CD4-positive, alpha-beta T cell treated with Interleukin-6 at 100 ng/mL for 8 hours (primary cell): ENCODE measurements at regions not wholly inside any gene's neighbourhood (a gene's known extent, or its start where the extent isn't known, plus 50 kb on each side); places are given as distances from the start of the nearest gene placed in this dataset.
"Not testable (repeated sequence)": the region's sequence is repeated elsewhere in the genome, so short reads cannot be mapped to it uniquely, and the experiment has no call there.

Source experiments
- DNase-seq: peaks from one replicate; pipeline ENCODE4 v3.0.0-alpha.2; 2020; ENCODE audit warnings: mixed read lengths, low spot score

DNA sequence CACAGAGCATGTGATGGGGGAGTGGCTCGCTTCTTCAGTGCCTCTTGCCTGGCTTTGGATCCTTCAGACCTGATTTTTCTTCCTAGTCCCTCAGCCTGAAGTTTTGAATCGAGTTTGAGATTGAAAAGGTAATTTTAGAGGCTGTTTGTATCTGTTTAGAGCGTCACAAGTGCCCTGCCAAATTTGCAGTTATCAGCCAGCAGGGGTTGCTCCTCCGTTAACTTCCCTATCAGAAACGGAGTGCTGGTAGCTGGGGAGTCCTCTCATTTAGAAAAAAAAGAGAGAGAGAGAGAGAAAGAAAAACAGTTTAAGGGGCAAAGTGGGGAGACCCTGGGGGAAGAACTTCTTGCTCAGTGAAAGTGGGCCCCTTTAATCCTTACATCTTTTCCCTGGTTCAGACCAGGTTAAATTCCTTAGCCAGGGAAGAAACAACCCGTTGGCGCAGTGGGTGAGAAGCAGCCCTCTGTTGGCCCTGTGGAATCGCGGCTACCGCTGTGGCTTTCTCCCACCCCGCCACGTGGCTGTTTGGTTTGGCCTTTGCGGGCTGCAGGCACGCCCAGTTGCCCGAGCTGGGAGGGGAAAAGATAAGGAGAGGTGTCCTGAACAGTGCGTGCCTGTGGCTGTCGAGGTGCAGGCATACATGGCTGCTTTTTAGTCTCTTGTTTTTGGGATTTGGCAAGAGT lies 576.7 kb upstream of the ACO1 start:
- no peak for DNase-seq

DNA sequence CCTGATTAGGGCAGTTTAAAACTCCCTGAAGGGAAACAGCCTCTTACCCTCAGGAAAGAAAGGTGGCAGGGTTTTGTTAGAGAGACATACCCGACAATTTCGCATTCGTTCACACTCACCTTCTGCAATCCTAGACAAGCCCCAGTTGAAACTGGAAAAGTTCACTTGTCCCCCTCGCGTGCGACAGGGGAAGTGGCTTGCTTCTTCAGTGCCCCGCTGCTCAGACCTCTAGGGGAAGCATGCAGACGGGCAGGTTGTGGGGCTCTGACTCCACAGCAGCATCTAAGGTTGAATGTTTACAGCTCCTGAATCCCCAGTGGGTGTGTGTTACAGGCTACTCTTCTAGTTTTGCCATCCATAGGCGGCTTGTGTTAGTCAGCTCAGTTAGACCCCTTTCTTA lies 575.7 kb upstream of the ACO1 start:
- no peak for DNase-seq

DNA sequence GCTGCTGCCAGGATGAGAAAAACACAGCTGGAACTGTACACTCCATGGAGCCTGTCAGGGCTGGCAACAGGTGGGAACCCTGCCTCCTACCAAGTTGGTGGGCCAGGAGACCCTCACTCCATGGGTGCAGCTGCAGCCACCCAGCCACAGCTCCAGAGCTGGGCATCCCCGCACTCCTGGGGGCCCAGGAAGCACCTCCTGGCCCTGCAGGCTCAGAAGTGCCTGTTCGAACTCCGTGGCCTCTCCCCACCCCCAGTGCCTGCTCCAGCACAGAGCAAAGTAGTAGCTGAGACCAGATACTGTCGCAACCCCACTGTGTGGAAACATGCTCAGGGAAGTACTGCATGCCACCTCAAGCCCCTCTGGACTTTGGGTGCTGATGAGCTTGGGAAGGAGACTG lies 564.0 kb upstream of the ACO1 start:
- no peak for DNase-seq

DNA sequence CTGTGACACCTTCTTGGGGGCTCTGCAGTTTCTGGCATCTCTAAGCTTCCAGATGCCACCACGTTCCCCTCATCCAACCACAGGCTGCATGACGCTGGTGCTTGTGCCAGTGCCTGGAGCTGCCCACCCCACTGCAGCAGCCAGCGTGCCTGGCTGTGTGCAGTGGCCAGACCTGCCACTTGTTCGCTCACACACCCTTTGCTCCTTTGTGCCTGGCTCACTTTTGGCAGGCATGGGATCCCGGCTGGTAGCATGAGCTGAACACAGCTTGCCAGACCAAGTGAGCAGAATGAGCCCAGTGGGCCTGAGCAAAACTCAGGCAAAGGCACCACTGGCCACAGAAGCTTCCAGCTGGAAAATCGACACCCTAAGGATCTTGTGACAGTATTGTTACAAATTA lies 562.9 kb upstream of the ACO1 start:
- no peak for DNase-seq

DNA sequence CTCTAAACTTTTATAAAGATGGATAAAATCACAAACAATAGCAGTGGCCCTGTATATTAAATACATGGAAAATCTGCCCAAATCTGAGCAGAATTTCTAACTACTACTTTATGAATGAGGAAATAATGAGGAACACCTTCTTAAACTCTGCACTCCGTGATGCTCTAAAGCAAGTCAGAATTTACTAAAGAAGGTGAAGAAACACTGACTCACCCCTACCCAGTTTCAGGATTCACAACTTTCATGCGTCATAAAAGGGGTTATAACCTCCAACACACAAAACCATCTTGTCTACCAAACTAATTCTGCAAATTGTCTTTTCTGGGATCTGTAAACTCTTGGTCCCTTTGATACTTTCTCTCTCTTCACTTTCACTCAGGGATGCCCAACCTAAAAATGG lies 561.1 kb upstream of the ACO1 start:
- no peak for DNase-seq

DNA sequence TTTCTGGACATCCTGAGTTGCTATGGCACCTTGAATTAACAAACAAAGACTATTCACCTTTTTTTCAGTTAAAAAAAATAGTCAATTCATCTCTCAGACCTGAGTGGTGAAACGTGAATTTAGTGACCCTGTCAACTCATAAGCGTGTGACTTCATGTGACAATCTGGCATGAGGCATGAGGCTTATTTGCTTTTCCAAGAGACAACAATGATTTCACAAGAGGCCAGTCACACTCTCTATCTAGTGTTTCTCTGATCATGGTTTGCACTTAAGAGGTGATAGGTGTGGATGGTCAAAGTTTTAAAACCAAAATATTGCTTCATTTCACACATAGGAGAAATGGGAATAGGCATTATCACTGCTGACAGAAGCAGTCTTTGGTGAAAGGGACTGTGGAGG lies 559.6 kb upstream of the ACO1 start:
- no peak for DNase-seq

DNA sequence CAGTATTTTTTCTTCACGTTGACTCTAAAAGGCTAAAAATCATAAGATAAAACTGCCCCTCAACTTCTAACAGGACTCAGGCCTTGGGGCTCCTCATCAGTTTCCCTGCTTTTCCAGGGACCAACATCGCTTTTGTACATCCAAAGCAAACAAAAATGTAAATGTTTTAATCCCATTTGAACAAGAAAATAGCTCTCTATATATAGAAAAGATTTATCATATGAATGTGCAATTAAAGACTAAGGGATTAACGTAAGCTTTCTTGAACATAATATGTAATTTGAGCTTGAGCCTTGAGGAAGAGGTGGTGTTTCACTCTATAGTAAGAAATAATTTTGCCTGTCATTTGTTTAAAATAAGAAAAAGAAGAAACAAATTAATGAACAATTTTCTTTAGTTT lies 547.2 kb upstream of the ACO1 start:
- no peak for DNase-seq

DNA sequence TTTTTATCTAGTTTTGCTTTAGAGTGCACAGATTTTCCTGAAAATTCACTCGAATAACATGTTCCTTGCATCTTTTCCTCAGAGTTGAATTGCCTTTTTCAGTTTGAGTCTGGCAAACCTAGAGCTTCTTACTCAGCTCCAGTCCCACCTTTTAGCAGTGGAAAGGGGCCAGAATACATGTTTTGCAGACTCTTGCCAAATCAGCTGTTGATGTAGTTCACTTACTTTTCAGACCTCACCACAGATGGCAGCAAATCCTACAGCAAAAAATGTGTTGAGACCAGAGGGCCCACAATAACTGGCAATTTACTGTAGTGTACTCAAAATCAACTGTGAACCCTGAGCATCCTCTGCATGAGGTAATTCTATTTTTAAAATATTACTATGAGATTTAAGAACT lies 545.2 kb upstream of the ACO1 start:
- DNase-seq = no peak

DNA sequence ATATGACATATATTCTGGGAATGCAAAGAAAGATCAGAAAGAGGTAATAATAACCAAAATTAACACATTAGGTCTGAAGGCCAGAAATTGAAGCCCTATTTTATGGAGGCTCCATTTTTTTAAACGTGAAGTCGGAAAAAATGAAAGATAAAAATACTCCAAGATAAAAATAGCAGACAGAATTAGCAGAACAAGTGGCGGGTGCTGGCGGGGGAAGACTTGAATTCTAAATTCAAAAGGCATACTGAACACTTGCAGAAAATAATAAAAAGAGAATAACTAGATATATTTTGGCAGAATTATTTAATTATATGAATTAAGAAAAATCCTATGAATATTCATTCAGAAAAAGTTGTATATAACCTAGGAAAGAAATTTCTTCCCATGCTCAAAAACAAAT lies 543.7 kb upstream of the ACO1 start:
- no peak for DNase-seq

DNA sequence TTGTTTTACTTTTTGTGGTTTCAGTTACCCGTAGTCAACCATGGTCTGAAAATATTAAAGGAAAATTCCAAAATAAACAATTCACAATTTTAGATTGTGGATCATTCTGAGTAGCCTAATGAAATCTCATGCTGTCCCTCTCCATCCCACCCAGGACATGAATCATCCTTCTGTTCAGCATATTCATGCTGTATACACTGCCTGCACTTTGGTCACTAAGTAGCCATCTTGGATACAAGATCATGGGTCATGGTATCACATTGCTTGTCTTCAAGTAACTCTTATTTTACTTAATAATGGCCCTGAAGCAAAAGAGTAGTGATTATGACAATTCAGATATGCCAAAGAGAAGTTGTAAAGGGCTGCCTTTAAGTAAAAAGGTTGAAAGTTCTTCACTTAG lies 536.5 kb upstream of the ACO1 start:
- no peak for DNase-seq

DNA sequence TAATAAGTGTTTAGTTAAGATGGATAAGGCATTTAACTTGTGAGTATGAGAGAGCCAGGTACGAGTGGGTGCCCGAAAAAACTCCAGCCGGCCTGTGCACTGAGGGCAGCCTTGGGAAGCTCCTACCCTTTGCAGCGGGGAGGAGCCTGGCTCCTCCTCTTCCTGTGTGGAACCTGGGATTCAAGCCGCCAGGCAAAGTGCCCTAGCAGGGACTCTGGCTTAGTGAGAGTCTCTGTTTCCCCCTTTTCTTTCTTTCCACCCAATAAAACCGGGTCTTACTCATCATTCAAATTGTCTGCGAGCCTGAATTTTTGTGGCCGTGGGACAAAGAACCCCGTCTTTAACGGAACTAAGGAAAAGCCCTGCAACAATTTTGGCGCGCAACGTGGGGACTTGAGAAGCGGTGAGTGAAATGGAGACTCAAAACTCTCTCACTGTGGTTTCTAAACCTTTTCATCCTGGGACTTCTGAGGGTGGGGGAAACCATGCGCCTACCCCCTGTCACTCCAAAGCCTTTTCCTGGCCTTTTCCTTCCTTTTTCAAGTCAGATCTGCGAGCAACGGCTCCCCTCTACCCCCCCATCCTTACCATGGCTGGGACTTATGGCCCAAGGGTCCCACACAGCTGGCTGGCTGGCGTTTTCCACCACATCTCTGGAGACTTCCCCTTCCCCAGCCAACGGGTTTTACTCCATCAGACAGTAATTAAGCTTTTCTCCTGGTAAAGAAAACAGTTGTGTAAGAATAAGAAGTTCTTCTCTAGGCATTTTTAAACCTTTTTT lies 535.7 kb upstream of the ACO1 start:
- DNase-seq = no peak

DNA sequence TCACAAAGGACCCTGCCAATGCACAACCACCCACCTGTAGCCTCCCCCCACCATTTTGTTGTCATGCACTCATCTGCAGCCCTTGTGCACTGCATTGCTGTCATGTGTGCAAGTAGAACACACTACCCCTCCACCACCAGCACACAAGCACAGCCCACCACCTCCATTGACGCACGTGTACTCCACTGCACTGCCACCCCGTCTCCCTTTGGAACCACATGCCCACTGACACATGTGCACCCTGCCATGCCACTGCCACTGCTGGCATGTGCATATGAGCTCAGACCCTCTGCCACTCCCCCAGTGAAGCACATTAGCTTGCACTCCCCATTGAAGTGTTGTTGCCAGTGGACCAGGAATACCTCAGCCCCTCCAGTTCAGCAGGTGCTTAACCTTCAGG lies 530.3 kb upstream of the ACO1 start:
- DNase-seq = no peak

DNA sequence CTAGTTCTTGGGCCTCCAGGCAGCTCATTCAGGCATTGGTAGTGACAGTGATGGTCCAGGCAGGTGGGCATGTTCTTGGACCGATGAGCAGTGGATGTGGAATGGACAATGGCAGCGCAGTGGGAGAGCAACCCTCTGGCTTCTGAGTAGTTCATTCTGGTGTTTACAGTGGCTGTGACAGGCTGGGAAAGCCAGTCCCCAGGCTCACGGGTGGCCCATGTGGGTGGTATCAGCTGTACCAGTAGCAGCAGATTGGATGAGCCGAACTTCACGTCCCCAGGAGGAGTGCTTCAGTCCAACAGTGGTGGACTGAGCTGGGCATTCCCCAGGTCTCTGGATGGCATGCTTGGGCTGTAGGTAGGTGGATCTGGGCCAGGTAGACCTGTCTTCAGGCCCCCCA lies 515.6 kb upstream of the ACO1 start:
- DNase-seq = no peak

DNA sequence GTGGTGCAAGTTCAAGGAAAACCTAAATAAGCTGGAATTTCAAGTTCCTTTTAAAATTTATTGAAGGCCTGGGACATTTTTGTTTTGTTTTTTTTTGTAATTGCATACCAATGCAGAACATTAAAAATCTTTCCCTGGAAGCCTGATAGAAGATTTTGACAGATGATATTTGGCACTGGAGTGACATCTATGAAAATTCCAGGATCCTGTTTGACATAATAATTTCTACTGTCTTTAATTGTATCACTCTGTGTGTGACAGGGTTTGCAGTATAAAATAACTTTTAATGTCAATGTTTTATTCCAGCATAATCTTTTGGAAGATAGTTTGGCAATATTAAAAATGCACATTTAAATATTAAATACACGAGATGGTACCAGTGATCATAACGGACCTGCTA lies 514.2 kb upstream of the ACO1 start:
- no peak for DNase-seq

DNA sequence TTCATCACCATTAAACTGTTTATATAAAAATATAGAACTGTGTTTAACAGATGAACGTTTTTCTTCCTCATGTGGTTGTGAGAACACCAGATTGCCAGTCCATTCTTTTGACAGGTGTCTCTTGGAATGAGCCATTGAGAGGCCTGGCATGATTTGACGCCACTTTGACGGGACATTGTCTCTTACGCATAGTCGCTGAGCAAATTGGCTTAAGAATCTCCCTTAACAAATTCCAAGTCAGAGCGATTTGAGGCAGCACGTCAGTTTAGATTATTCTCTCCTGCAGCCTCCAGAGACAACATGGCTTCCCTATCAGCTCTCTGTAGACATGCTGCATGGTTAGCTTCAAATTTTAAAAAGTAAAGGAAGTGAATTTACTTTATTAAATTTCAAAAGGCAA lies 510.7 kb upstream of the ACO1 start:
- DNase-seq = no peak

DNA sequence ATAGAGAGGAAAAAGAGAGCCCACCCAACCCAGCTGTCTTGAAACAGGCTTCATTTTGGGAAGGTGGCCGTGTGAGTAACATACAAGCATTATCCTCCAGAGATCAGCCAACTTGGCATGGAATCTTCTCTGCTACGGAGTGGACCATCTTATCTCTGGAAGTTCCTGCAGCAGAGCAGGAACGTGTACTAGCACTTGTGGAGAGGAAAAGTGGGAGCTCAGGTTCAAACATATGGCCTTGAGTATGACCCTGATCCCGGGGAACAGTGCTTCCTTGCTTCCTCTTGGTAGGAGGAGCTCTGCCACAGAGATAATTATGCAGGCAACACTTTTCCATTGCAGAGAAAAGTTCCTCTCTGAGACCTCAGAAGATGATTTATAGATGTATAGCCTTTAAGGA lies 490.4 kb upstream of the ACO1 start:
- DNase-seq = no peak

DNA sequence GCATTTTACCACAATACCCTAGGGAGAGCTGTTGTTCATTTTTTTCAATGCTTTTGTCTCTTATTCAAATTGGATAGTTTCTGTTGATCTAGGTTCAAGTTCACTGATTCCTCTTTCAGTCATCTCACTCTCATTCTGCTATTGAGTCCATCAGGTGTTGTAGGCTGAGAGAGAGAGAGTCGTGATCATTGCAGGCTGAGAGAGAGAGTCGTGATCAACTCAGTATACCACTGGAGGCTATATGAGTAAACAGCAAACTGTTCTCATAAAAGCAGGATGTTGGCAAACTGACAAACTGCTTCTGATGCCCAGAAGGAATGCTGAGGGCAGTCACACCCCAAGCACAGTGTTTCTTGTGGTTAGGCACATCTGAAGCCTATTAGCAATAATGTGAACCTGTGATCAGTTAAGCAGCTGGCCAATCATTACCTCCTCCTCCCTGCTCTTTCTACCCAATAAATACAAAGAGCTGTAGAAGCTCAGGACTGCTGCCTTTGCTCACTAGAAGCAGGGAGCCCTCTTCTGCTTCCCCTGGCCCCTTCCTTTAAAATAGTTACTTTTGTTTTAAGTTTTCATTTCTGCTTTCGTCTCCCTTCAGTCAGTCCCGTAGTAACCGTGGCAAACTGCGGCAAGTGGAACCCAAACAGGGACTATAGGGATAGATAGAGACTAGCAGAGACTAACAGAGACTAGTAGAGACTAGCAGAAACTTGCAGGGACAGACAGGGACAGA lies 476.1 kb upstream of the ACO1 start:
- no peak for DNase-seq

DNA sequence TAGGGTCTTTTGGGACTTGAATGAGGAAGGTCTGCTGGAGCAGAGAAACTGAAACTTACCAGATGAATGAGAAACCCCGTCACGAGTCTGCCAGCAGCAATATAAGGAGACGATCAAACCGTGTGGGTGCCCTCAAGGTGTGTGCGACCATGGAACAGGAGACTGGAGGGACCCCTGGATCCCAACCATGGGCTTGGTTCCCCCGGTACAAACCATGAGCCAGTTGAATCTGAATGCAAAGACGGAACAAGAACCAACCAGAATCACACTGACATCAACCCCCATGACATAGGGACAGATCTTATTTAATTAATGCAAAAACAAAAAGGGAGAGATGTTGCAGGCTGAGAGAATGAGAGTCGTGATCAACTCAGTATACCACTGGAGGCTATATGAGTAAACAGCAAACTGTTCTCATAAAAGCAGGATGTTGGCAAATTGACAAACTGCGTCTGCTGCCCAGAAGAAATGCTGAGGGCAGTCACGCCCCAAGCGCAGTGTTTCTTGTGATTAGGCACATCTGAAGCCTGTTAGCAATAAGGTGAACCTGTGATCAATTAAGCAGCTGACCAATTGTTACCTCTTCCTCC lies 475.5 kb upstream of the ACO1 start:
- no peak for DNase-seq

DNA sequence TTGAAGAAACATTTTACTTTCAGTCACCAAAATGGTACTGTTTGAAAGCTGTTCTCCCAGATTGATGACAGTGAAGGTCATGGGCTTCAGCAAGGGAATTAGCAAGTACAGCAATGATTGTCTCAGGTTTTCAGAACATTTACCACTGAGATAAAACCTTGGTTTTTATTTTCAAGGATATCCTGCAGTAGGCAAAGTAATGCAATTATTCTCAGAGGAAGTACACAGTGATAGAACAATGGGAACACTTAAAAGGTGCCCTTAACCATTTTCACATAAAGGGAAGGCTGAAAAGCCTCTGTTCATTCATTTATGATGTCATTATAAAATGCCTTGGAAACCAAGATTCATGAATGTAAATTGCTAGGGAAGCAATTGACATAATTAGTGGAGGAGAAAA lies 471.8 kb upstream of the ACO1 start:
- no peak for DNase-seq

DNA sequence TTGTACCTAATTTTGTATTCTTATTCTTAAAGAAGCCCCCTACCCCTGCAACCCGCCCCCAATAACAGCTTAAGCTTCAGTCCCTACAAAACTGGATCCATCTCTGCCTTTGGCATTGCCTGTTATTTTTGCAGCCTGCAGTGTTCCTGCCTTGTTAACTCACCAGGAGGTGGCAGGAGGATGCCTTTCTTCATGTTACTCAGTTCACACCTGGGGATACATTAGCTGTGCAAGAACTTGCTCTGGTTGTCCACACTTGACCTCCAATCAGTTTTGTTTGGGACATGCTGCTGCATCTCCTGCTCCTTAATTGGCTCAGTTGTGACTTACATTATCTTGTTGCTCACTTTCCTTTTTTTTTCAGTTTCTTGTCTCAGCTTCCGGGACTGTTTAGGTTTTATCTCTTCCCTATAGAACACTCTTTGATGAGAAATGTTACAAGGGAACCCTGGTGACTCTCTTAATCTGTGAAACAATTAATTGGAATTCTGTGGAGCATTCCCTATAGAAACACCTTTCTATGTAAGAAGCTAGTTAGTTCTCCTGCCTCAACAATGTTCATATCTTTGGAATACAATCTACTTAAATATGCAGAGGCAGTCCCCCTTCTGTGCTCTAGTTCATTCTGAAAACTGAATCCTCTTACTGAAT lies 467.7 kb upstream of the ACO1 start:
- DNase-seq = no peak

DNA sequence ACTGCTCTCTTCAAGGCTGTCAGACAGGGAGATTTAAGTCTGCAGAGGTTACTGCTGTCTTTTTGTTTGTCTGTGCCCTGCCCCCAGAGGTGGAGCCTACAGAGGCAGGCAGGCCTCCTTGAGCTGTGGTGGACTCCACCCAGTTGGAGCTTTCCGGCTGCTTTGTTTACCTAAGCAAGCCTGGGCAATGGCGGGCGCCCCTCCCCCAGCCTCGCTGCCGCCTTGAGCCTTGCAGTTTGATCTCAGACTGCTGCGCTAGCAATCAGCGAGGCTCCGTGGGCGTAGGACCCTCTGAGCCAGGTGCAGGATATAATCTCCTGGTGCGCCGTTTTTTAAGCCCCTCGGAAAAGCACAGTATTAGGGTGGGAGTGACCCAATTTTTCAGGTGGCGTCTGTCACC lies 446.7 kb upstream of the ACO1 start:
- not testable (repeated sequence) for DNase-seq

DNA sequence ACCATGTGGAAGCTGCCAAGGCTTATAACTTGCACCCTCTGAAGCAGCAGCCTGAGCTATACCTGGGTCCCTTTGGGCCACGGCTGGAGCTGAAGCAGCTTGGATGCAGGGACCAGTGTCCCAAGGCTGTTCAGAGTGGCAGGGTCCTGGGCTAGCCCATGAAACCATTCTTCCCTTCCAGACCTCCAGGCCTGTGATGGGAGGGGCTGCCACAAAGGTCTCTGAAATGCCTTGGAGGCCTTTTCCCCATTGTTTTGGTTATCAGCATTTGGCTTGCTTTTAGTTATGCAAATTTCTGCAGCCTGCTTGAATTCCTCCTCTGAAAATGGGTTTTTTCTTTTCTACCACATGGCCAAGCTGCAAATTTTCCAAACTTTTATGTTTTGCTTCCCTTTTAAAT lies 433.7 kb upstream of the ACO1 start:
- no peak for DNase-seq
